Endothelial cell of umbilical vein (primary cell): ENCODE measurements at regions not wholly inside any gene's neighbourhood (a gene's known extent, or its start where the extent isn't known, plus 50 kb on each side); places are given as distances from the start of the nearest gene placed in this dataset.

Experiments used
- BruUV-seq: library from RNA; stranded (reverse); fragments of 400-500 nt; replicated peaks from 2 replicates; lab custom pipeline; 2021; lab: Mats Ljungman, UMichigan
- CTCF ChIA-PET: fragments of 300-600, 350-600 bp; sonication (Branson Sonifier 250); formaldehyde crosslinking; loops from one replicate; lab custom pipeline; 2021; ENCODE audit warnings: antibody characterized with exemption, inconsistent platforms; lab: Charles Lee
- POLR2A ChIA-PET: fragments of 300-600, 350-600 bp; sonication (Branson Sonifier 250); formaldehyde crosslinking; loops from one replicate; lab custom pipeline; 2021; ENCODE audit warnings: antibody characterized with exemption, inconsistent platforms; lab: Charles Lee
- DNase-seq: peaks from one replicate; pipeline ENCODE4 v3.0.0-alpha.2; 2011; ENCODE audit warnings: low read depth, low spot score
- FAIRE-seq: peaks from 2 replicates; lab custom pipeline; 2011; peaks lifted over from hg19 to GRCh38; lab: Jason Lieb, UNC
- H2AFZ ChIP-seq: 2 replicates; pipeline ENCODE4 v1.6.0; 2012; ENCODE audit warnings: low read depth, low read length, control low read depth, inconsistent platforms
- H3K27ac ChIP-seq: 2 replicates; pipeline ENCODE4 v1.5.1; 2011; ENCODE audit warnings: low read depth, mild to moderate bottlenecking, control low read depth, low read length, moderate library complexity; ENCODE audit not compliant: insufficient read depth
- H3K27me3 ChIP-seq, 2 experiments: 2 replicates each; pipeline versions ENCODE4 v1.6.0 to v1.6.1; 2011; ENCODE audit warnings: low read length in 2 of 2, mixed read lengths in 1 of 2; ENCODE audit not compliant: control insufficient read depth in 2 of 2, insufficient read depth in 2 of 2
- H3K36me3 ChIP-seq, 2 experiments: 2 replicates in 1 of 2; 3 replicates in 1 of 2; pipeline ENCODE4 v1.5.1; 2011; ENCODE audit warnings: low read length in 2 of 2, mild to moderate bottlenecking in 1 of 2, moderate library complexity in 1 of 2; ENCODE audit not compliant: control insufficient read depth in 2 of 2, insufficient read depth in 2 of 2; ENCODE audit errors: extremely low read depth in 1 of 2
- H3K4me1 ChIP-seq: 3 replicates; pipeline ENCODE4 v1.5.1; 2011; ENCODE audit warnings: mild to moderate bottlenecking, low read length; ENCODE audit not compliant: control insufficient read depth, insufficient read depth; ENCODE audit errors: extremely low read depth
- H3K4me2 ChIP-seq: 2 replicates; pipeline ENCODE4 v1.6.1; 2011; ENCODE audit warnings: low read length, control low read depth, mixed read lengths; ENCODE audit not compliant: insufficient read depth
- H3K4me3 ChIP-seq, 3 experiments: fragments of 200-600 bp in 1 of 3; sonication (generic), shearing (Covaris generic) in 1 of 3; replicated peaks in 1 of 3; 2 replicates each; pipeline ENCODE4 v1.5.1; 2011 to 2016; ENCODE audit warnings: control low read depth in 3 of 3, low read length in 3 of 3, mild to moderate bottlenecking in 2 of 3, inconsistent platforms in 1 of 3, low read depth in 1 of 3, moderate library complexity in 1 of 3; ENCODE audit not compliant: insufficient read depth in 1 of 3
- H3K79me2 ChIP-seq: 2 replicates; pipeline ENCODE4 v1.6.0; 2012; ENCODE audit warnings: low read length, inconsistent platforms; ENCODE audit not compliant: control insufficient read depth, insufficient read depth
- H3K9ac ChIP-seq: replicated peaks from 2 replicates; pipeline ENCODE3; 2011; ENCODE audit warnings: low read length, control low read depth; ENCODE audit not compliant: insufficient read depth; ENCODE audit errors: extremely low read depth
- H3K9me1 ChIP-seq: replicated peaks from 3 replicates; pipeline ENCODE4 v1.6.0; 2011; ENCODE audit warnings: mild to moderate bottlenecking, low read length; ENCODE audit not compliant: control insufficient read depth, insufficient read depth; ENCODE audit errors: extremely low read depth
- H3K9me3 ChIP-seq: replicated peaks from 2 replicates; pipeline ENCODE4 v1.5.1; 2012; ENCODE audit warnings: low read length, inconsistent platforms; ENCODE audit not compliant: control insufficient read depth, insufficient read depth
- H4K20me1 ChIP-seq: replicated peaks from 2 replicates; pipeline ENCODE3; 2011; ENCODE audit warnings: mild to moderate bottlenecking, low read length; ENCODE audit not compliant: control insufficient read depth, insufficient read depth; ENCODE audit errors: extremely low read depth
- EZH2 ChIP-seq: IDR thresholded peaks from 2 replicates; pipeline ENCODE4 v1.6.1; 2012; ENCODE audit warnings: borderline replicate concordance, low read depth, mild to moderate bottlenecking, moderate library complexity, low read length, inconsistent platforms; ENCODE audit not compliant: severe bottlenecking
- JUN ChIP-seq: IDR thresholded peaks from 2 replicates; pipeline ENCODE4 v1.6.1; 2011; ENCODE audit warnings: borderline replicate concordance, low read depth; ENCODE audit not compliant: insufficient read length, insufficient read depth
- MYC ChIP-seq: IDR thresholded peaks from one replicate; pipeline ENCODE4 v1.6.1; 2011; ENCODE audit warnings: mild to moderate bottlenecking, low read depth, low read length
- POLR2A ChIP-seq: IDR thresholded peaks from 2 replicates; pipeline ENCODE4 v1.6.1; 2012; ENCODE audit warnings: low read depth, mild to moderate bottlenecking, control low read depth, low read length
- POLR2AphosphoS5 ChIP-seq: IDR thresholded peaks from 2 replicates; pipeline ENCODE4 v1.6.1; 2012; ENCODE audit warnings: low read depth, mild to moderate bottlenecking, control low read depth, low read length, moderate library complexity; ENCODE audit not compliant: insufficient read depth
- dilution Hi-C: fragments of 300-500 bp; cut with MboI; formaldehyde crosslinking; loops from one replicate; pipeline ENCODE4 v1.15.0; 2019; ENCODE audit warnings: low sequenced_read_pairs; ENCODE audit not compliant: extremely low pct_ligation_motif_present
- intact Hi-C: fragments of 100-400 bp; cut with micrococcal nuclease; formaldehyde crosslinking; loops from one replicate; pipeline ENCODE4 v1.10.0; 2022
- TF ChIP-seq, protein P1 (sequence below), 2 donors: IDR thresholded peaks; 1 replicate in 1 of 2; 2 replicates in 1 of 2; pipeline ENCODE4 v1.5.1; 2011; ENCODE audit warnings: low read length in 2 of 2, mild to moderate bottlenecking in 2 of 2, moderate library complexity in 2 of 2, control low read depth in 1 of 2, inconsistent platforms in 1 of 2, low read depth in 1 of 2; ENCODE audit not compliant: insufficient read depth in 1 of 2; ENCODE audit errors: extremely low read depth in 1 of 2
- TF ChIP-seq, protein P2 (sequence below): IDR thresholded peaks from 2 replicates; pipeline ENCODE4 v1.6.1; 2011; ENCODE audit not compliant: insufficient read depth, insufficient read length

DNA sequence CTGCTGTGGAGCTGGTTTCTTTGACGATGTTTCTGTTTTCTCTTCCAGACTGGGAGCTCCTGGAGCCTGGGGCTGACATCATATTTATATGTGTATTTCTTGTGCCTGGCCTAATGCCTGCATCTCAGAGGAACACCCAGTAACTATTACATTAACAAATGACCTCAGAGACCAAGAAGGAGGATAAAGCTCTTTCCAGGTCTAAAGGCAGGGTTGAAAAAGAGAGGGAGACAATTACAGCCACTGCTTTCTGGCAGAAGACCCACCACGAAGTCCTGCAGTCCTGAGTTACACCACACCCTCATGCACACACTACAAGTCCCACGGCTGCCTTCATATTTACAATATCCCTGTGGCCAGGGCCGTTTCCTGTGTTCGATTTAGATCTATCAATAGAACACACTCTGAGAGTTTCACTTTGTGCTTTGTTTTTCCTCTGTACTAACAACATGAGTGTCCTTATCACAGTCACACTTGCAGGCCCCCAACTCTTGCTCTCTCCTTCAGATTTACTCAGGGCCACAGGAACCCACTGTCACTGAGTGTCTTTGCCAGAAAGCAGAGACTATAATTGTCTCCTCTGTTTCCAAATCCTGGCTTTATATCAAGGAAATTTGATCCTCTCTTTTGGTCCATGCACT, 535.5 kb downstream of the MID1IP1 start:
- Histone ChIP-seq H3K4me1 (no peaks in the 10 kb centered on the region), H3K9me1 (no peaks in the 10 kb centered on the region), H3K4me2 (no peak overlapping the region), H3K9ac (no peak overlapping the region), H2AFZ (no peak overlapping the region), H3K79me2 (no peaks in the 10 kb centered on the region), H3K9me3 (no peaks in the 10 kb centered on the region), H3K27me3 (peaks cover 0 to 4% of the 10 kb centered on the region in 2 experiments), H3K4me3 (no peak overlapping the region), H4K20me1 (no peaks in the 10 kb centered on the region), H3K36me3 (no peaks in the 10 kb centered on the region), H3K27ac (no peak overlapping the region)
- TF ChIP-seq, protein P1, sequence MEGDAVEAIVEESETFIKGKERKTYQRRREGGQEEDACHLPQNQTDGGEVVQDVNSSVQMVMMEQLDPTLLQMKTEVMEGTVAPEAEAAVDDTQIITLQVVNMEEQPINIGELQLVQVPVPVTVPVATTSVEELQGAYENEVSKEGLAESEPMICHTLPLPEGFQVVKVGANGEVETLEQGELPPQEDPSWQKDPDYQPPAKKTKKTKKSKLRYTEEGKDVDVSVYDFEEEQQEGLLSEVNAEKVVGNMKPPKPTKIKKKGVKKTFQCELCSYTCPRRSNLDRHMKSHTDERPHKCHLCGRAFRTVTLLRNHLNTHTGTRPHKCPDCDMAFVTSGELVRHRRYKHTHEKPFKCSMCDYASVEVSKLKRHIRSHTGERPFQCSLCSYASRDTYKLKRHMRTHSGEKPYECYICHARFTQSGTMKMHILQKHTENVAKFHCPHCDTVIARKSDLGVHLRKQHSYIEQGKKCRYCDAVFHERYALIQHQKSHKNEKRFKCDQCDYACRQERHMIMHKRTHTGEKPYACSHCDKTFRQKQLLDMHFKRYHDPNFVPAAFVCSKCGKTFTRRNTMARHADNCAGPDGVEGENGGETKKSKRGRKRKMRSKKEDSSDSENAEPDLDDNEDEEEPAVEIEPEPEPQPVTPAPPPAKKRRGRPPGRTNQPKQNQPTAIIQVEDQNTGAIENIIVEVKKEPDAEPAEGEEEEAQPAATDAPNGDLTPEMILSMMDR (IDR thresholded peaks at IDR 0.05; ENCODE audit: extremely low read depth in 1 of 2, insufficient read depth in 1 of 2, low read depth in 1 of 2, low read length in 2 of 2): no peak
- TF ChIP-seq MYC: no peak
- no peak for TF ChIP-seq EZH2
- TF ChIP-seq POLR2A: no peak
- TF ChIP-seq POLR2AphosphoS5: no peak
- TF ChIP-seq JUN: no peak
- TF ChIP-seq, protein P2, sequence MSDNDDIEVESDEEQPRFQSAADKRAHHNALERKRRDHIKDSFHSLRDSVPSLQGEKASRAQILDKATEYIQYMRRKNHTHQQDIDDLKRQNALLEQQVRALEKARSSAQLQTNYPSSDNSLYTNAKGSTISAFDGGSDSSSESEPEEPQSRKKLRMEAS: no peak
- dilution Hi-C loops (no loop called here), intact Hi-C loops (no loop called here)
- BruUV-seq: no TSS peak
- DNase-seq: peak; percentile 36
- FAIRE-seq: peak; percentile 67
- CTCF ChIA-PET: no interaction called here
- POLR2A ChIA-PET: no interaction called here
